ENCODE measurements at regions not wholly inside any gene's neighbourhood (a gene's known extent, or its start where the extent isn't known, plus 50 kb on each side); places are given as distances from the start of the nearest gene placed in this dataset.

- TF ChIP-seq, protein P1, sequence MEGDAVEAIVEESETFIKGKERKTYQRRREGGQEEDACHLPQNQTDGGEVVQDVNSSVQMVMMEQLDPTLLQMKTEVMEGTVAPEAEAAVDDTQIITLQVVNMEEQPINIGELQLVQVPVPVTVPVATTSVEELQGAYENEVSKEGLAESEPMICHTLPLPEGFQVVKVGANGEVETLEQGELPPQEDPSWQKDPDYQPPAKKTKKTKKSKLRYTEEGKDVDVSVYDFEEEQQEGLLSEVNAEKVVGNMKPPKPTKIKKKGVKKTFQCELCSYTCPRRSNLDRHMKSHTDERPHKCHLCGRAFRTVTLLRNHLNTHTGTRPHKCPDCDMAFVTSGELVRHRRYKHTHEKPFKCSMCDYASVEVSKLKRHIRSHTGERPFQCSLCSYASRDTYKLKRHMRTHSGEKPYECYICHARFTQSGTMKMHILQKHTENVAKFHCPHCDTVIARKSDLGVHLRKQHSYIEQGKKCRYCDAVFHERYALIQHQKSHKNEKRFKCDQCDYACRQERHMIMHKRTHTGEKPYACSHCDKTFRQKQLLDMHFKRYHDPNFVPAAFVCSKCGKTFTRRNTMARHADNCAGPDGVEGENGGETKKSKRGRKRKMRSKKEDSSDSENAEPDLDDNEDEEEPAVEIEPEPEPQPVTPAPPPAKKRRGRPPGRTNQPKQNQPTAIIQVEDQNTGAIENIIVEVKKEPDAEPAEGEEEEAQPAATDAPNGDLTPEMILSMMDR (IDR thresholded peaks at IDR 0.05): no peak
These were observed 70.7 kb upstream of the ESRRG start for GRCh38 chr1:216793973-216794372.

DNA sequence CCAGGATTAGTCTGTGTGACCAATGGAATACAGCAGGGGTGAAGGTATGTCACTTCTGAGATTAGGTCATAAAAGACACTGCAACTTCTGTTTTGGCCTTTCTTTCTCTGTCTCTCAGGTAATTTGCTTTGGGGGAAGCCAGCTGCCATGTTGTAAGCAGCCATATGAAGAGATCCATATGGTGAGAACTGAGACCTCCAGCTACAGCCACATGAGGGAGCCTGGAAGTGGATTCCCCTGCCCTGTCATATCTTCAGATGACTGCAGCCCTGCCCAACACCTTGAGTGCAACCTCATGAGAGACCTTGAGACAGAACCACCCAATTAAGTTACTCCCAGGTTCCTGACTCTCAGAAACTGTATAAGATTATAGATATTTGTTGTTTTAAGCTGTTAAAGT, 70.1 kb upstream of the ESRRG start:
- TF ChIP-seq, protein P1 (IDR thresholded peaks at IDR 0.05): no peak

GRCh38 chr1:216788671-216789070, 65.4 kb upstream of the ESRRG start:
- TF ChIP-seq, protein P1 (IDR thresholded peaks at IDR 0.05): no peak

- TF ChIP-seq, protein P1 (IDR thresholded peaks at IDR 0.05): no peak
These were observed 62.5 kb upstream of the ESRRG start for GRCh38 chr1:216785737-216786136.

GRCh38 chr1:216785221-216785620, 62.0 kb upstream of the ESRRG start:
- TF ChIP-seq, protein P1 (IDR thresholded peaks at IDR 0.05): no peak

- TF ChIP-seq, protein P1 (IDR thresholded peaks at IDR 0.05): no peak
These were observed 56.5 kb upstream of the ESRRG start for GRCh38 chr1:216779686-216780085.

GRCh38 chr1:216778737-216779136, 55.5 kb upstream of the ESRRG start:
- TF ChIP-seq, protein P1 (IDR thresholded peaks at IDR 0.05): no peak

GRCh38 chr1:216777148-216777547, 53.9 kb upstream of the ESRRG start:
- TF ChIP-seq, protein P1 (IDR thresholded peaks at IDR 0.05): no peak
